KMS-11 (cell line): ENCODE measurements at regions not wholly inside any gene's neighbourhood (a gene's known extent, or its start where the extent isn't known, plus 50 kb on each side); places are given as distances from the start of the nearest gene placed in this dataset.
"Not testable (repeated sequence)": the region's sequence is repeated elsewhere in the genome, so short reads cannot be mapped to it uniquely, and the experiment has no call there.

Experiments used
- H2AFZ ChIP-seq: fragments of 200-600 bp; sonication (generic); 2 replicates; pipeline ENCODE4 v1.6.1; 2016; ENCODE audit warnings: antibody characterized with exemption, mixed run types, low read depth
- H3K27ac ChIP-seq: fragments of 200-600 bp; sonication (generic); 2 replicates; pipeline ENCODE4 v1.6.1; 2016; ENCODE audit warnings: mild to moderate bottlenecking, mixed run types
- H3K27me3 ChIP-seq: fragments of 200-600 bp; sonication (generic); 2 replicates; pipeline ENCODE4 v1.6.1; 2017; ENCODE audit warnings: mild to moderate bottlenecking, low read depth, mixed run types, moderate library complexity; ENCODE audit not compliant: insufficient read depth
- H3K36me3 ChIP-seq: fragments of 200-600 bp; sonication (generic); 2 replicates; pipeline ENCODE4 v1.6.1; 2017; ENCODE audit warnings: mild to moderate bottlenecking, mixed run types; ENCODE audit not compliant: insufficient read depth
- H3K4me1 ChIP-seq: fragments of 200-600 bp; sonication (generic); 2 replicates; pipeline ENCODE4 v1.6.1; 2016; ENCODE audit warnings: mild to moderate bottlenecking, low read depth, mixed run types; ENCODE audit not compliant: poor library complexity, severe bottlenecking
- H3K4me2 ChIP-seq: fragments of 200-600 bp; sonication (generic); 2 replicates; pipeline ENCODE4 v1.7.0; 2016; ENCODE audit warnings: mild to moderate bottlenecking, mixed run types
- H3K4me3 ChIP-seq: fragments of 200-600 bp; sonication (generic); IDR thresholded peaks from 2 replicates; pipeline ENCODE4 v1.6.1; 2017; ENCODE audit warnings: low read depth, low read length, mixed read lengths; ENCODE audit not compliant: insufficient read depth
- H3K79me2 ChIP-seq: fragments of 200-600 bp; sonication (generic); 2 replicates; pipeline ENCODE4 v1.6.1; 2016; ENCODE audit warnings: low read depth, mixed run types; ENCODE audit not compliant: insufficient read depth
- H3K9ac ChIP-seq: fragments of 200-600 bp; sonication (generic); 2 replicates; pipeline ENCODE4 v1.6.1; 2016; ENCODE audit warnings: mild to moderate bottlenecking, mixed run types
- H4K20me1 ChIP-seq: fragments of 200-600 bp; sonication (generic); 2 replicates; pipeline ENCODE4 v1.6.1; 2016; ENCODE audit warnings: mild to moderate bottlenecking, mixed run types; ENCODE audit not compliant: insufficient read depth
- CTCF ChIP-seq: fragments of 200-600 bp; sonication (generic); conservative IDR thresholded peaks from 2 replicates; pipeline ENCODE4 v1.6.1; 2017; ENCODE audit warnings: low read depth, mild to moderate bottlenecking, antibody characterized with exemption, low read length, moderate library complexity, mixed read lengths

DNA sequence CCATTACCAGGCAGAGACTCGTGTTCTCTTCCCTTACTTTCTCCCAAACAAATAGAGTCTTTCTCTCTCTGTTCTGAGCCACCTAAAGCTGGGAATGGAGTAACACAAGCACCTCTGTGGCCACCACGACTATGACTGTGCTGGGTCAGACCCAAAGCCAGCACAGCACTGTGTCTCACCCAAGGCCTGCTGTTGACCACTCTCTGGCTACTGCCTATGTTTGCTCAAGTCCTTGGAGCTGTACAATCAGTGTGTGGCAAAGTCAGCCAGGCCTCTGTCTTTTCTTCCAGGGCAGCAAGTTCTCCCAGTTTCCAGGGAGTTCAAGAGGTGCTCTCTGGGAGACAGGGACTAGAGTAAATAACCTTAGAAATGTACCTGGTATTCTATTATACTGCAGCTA lies 239.4 kb downstream of the FAM47A start:
- no peak for TF ChIP-seq CTCF
- H3K27me3 ChIP-seq: no peaks in the 10 kb centered on the region

DNA sequence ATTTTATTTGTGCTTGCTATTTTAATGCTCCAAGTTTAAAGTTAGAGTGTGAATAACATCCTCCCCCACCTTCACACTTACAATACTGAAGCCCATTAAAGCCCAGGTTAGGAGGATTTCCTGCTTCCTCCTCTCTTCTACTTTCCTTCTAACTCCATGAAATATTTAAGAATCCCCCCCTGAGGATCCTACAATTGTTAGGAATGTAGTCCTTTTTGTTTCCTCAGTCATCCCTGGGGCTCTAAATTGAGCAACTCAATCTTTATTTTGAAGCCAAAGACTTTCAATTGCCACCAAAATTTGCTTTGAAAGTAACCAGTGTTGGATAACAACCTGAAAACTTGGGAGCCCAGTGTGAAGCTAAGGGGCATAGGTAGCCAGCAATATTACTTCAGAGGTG lies 276.9 kb downstream of the FAM47A start:
- Histone ChIP-seq H3K4me3 (no peak overlapping the region), H3K79me2 (no peaks in the 10 kb centered on the region), H3K27me3 (no peaks in the 10 kb centered on the region), H3K36me3 (no peaks in the 10 kb centered on the region), H3K4me1 (no peaks in the 10 kb centered on the region), H3K4me2 (no peak overlapping the region), H2AFZ (no peak overlapping the region), H4K20me1 (no peaks in the 10 kb centered on the region), H3K27ac (no peak overlapping the region), H3K9ac (no peak overlapping the region)
- TF ChIP-seq CTCF: no peak

More for the DNA sequence above, 239.4 kb downstream of the FAM47A start:
- Histone ChIP-seq H3K4me2 (no peak overlapping the region), H3K36me3 (no peaks in the 10 kb centered on the region), H3K4me1 (no peaks in the 10 kb centered on the region), H3K4me3 (no peak overlapping the region), H3K27ac (no peak overlapping the region), H2AFZ (no peak overlapping the region), H3K9ac (no peak overlapping the region), H3K79me2 (no peaks in the 10 kb centered on the region), H4K20me1 (no peaks in the 10 kb centered on the region)

DNA sequence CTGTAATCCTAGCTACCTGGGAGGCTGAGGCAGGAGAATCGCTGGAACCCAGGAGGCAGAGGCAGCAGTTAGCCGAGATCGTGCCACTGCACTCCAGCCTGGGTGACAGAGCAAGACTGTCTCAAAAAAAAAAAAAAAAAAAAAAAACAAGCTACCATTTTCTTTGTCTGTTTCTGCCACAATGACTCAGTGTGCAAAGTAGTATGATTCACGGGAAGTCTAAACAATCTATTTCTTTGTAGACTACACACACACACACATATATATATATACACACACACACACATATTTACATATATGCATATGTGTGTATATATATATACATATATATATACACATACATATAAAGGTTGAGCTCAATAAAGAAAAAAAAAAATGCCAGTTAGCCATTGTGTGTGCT lies 280.0 kb downstream of the FAM47A start:
- not testable (repeated sequence) for H3K4me2 ChIP-seq, H3K36me3 ChIP-seq, H3K9ac ChIP-seq, H3K27ac ChIP-seq, H3K4me1 ChIP-seq, H3K27me3 ChIP-seq, H2AFZ ChIP-seq, H3K4me3 ChIP-seq, H3K79me2 ChIP-seq, H4K20me1 ChIP-seq

- no peak overlapping the region for H2AFZ ChIP-seq
- H3K27me3 ChIP-seq: no peaks in the 10 kb centered on the region
- H3K79me2 ChIP-seq: no peaks in the 10 kb centered on the region
- H3K36me3 ChIP-seq: no peaks in the 10 kb centered on the region
- no peak overlapping the region for H3K4me3 ChIP-seq
- H3K4me1 ChIP-seq: no peaks in the 10 kb centered on the region
- TF ChIP-seq CTCF: no peak
- H3K4me2 ChIP-seq: no peak overlapping the region
- no peak overlapping the region for H3K9ac ChIP-seq
- no peaks in the 10 kb centered on the region for H4K20me1 ChIP-seq
- H3K27ac ChIP-seq: no peak overlapping the region
Observed at GRCh38 chrX:33840176-33840575, 291.9 kb downstream of the FAM47A start.

- Histone ChIP-seq H2AFZ (no peak overlapping the region), H3K27ac (no peak overlapping the region), H3K27me3 (no peaks in the 10 kb centered on the region), H4K20me1 (no peaks in the 10 kb centered on the region), H3K9ac (no peak overlapping the region), H3K4me2 (no peak overlapping the region), H3K36me3 (no peaks in the 10 kb centered on the region), H3K4me3 (no peak overlapping the region), H3K79me2 (no peaks in the 10 kb centered on the region), H3K4me1 (no peaks in the 10 kb centered on the region)
- no peak for TF ChIP-seq CTCF
Observed at GRCh38 chrX:33831211-33831610, 300.9 kb downstream of the FAM47A start.
